ENCODE measurements at regions not wholly inside any gene's neighbourhood (a gene's known extent, or its start where the extent isn't known, plus 50 kb on each side); places are given as distances from the start of the nearest gene placed in this dataset.

- H3K27me3 ChIP-seq (replicated peaks; ENCODE audit: insufficient read depth, low read length): no peaks in the 10 kb centered on the region
- TF ChIP-seq EZH2 (optimal IDR thresholded peaks at IDR 0.05; ENCODE audit: low read depth, low read length): no peak
- no peak for TF ChIP-seq CTCF (IDR thresholded peaks at IDR 0.05; ENCODE audit: low read length)
- TF ChIP-seq EZH2phosphoT487 (IDR thresholded peaks at IDR 0.05; ENCODE audit: low read length): no peak
- no peak for DNase-seq
- no peak overlapping the region for H3K4me2 ChIP-seq (ENCODE audit: low read depth, low read length)
- no peaks in the 10 kb centered on the region for H3F3A ChIP-seq (ENCODE audit: insufficient read depth, low read length)
- H3K9me2 ChIP-seq (replicated peaks; ENCODE audit: insufficient read depth, low read length): no peaks in the 10 kb centered on the region
- H3K9me3 ChIP-seq (replicated peaks; ENCODE audit: insufficient read depth, low read length): no peaks in the 10 kb centered on the region
- no peak overlapping the region for H2AFZ ChIP-seq (ENCODE audit: low read length)
- no peaks in the 10 kb centered on the region for H4K20me1 ChIP-seq (ENCODE audit: insufficient read depth, low read length)
- no peaks in the 10 kb centered on the region for H3K36me3 ChIP-seq (replicated peaks; ENCODE audit: insufficient read depth, low read length)
- no peak overlapping the region for H3K4me3 ChIP-seq (ENCODE audit: low read length)
- H3K27ac ChIP-seq (ENCODE audit: low read length): no peak overlapping the region
- no peaks in the 10 kb centered on the region for H3K4me1 ChIP-seq (ENCODE audit: low read length)
- H3K79me2 ChIP-seq (ENCODE audit: low read length): no peaks in the 10 kb centered on the region
- no peak overlapping the region for H3K9ac ChIP-seq (ENCODE audit: low read length)
Observed at GRCh38 chr6:40948570-40948969, 90.5 kb downstream of the UNC5CL start.

GRCh38 chr6:40947876-40948526 is 91.0 kb downstream of the UNC5CL start:
- DNase-seq: no peak
- Histone ChIP-seq H3K4me1 (ENCODE audit: low read length) (no peaks in the 10 kb centered on the region), H3K4me2 (ENCODE audit: low read depth, low read length) (no peak overlapping the region), H3K36me3 (replicated peaks; ENCODE audit: insufficient read depth, low read length) (no peaks in the 10 kb centered on the region), H3K27ac (ENCODE audit: low read length) (no peak overlapping the region), H3K27me3 (replicated peaks; ENCODE audit: insufficient read depth, low read length) (no peaks in the 10 kb centered on the region), H3K79me2 (ENCODE audit: low read length) (no peaks in the 10 kb centered on the region), H3K9ac (ENCODE audit: low read length) (no peak overlapping the region), H2AFZ (ENCODE audit: low read length) (no peak overlapping the region), H3K4me3 (ENCODE audit: low read length) (no peak overlapping the region), H3K9me3 (replicated peaks; ENCODE audit: insufficient read depth, low read length) (no peaks in the 10 kb centered on the region), H3F3A (ENCODE audit: insufficient read depth, low read length) (no peaks in the 10 kb centered on the region), H3K9me2 (replicated peaks; ENCODE audit: insufficient read depth, low read length) (no peaks in the 10 kb centered on the region), H4K20me1 (ENCODE audit: insufficient read depth, low read length) (no peaks in the 10 kb centered on the region)
- no peak for TF ChIP-seq EZH2phosphoT487 (IDR thresholded peaks at IDR 0.05; ENCODE audit: low read length)

GRCh38 chr6:40946738-40947301 is 92.2 kb downstream of the UNC5CL start:
- H4K20me1 ChIP-seq (ENCODE audit: insufficient read depth, low read length): no peaks in the 10 kb centered on the region
- H3K9me2 ChIP-seq (replicated peaks; ENCODE audit: insufficient read depth, low read length): no peaks in the 10 kb centered on the region
- no peaks in the 10 kb centered on the region for H3K79me2 ChIP-seq (ENCODE audit: low read length)
- H3K36me3 ChIP-seq (replicated peaks; ENCODE audit: insufficient read depth, low read length): no peaks in the 10 kb centered on the region
- H3K4me3 ChIP-seq (ENCODE audit: low read length): no peak overlapping the region
- H3K27me3 ChIP-seq (replicated peaks; ENCODE audit: insufficient read depth, low read length): no peaks in the 10 kb centered on the region
- no peak overlapping the region for H3K4me2 ChIP-seq (ENCODE audit: low read depth, low read length)
- H3F3A ChIP-seq (ENCODE audit: insufficient read depth, low read length): no peaks in the 10 kb centered on the region
- H2AFZ ChIP-seq (ENCODE audit: low read length): no peak overlapping the region
- no peaks in the 10 kb centered on the region for H3K4me1 ChIP-seq (ENCODE audit: low read length)
- no peak overlapping the region for H3K27ac ChIP-seq (ENCODE audit: low read length)
- H3K9ac ChIP-seq (ENCODE audit: low read length): no peak overlapping the region
- no peak for DNase-seq
- H3K9me3 ChIP-seq (replicated peaks; ENCODE audit: insufficient read depth, low read length): no peaks in the 10 kb centered on the region
- no peak for TF ChIP-seq CTCF (IDR thresholded peaks at IDR 0.05; ENCODE audit: low read length)
- no peak for TF ChIP-seq EZH2 (optimal IDR thresholded peaks at IDR 0.05; ENCODE audit: low read depth, low read length)
- no peak for TF ChIP-seq EZH2phosphoT487 (IDR thresholded peaks at IDR 0.05; ENCODE audit: low read length)

GRCh38 chr6:40937491-40937890 is 101.5 kb downstream of the UNC5CL start:
- Histone ChIP-seq H3K4me3 (ENCODE audit: low read length) (no peak overlapping the region), H3K9me2 (replicated peaks; ENCODE audit: insufficient read depth, low read length) (no peaks in the 10 kb centered on the region), H3K79me2 (ENCODE audit: low read length) (no peaks in the 10 kb centered on the region), H3K27ac (ENCODE audit: low read length) (no peak overlapping the region), H3K9ac (ENCODE audit: low read length) (no peak overlapping the region), H3F3A (ENCODE audit: insufficient read depth, low read length) (no peaks in the 10 kb centered on the region), H3K4me2 (ENCODE audit: low read depth, low read length) (no peak overlapping the region), H3K9me3 (replicated peaks; ENCODE audit: insufficient read depth, low read length) (no peaks in the 10 kb centered on the region), H2AFZ (ENCODE audit: low read length) (no peak overlapping the region), H4K20me1 (ENCODE audit: insufficient read depth, low read length) (no peaks in the 10 kb centered on the region), H3K4me1 (ENCODE audit: low read length) (no peaks in the 10 kb centered on the region), H3K36me3 (replicated peaks; ENCODE audit: insufficient read depth, low read length) (no peaks in the 10 kb centered on the region), H3K27me3 (replicated peaks; ENCODE audit: insufficient read depth, low read length) (no peaks in the 10 kb centered on the region)
- DNase-seq: no peak
- TF ChIP-seq EZH2phosphoT487 (IDR thresholded peaks at IDR 0.05; ENCODE audit: low read length) (no peak), EZH2 (optimal IDR thresholded peaks at IDR 0.05; ENCODE audit: low read depth, low read length) (no peak), CTCF (IDR thresholded peaks at IDR 0.05; ENCODE audit: low read length) (no peak)

All from MM.1S (cell line).